Lower leg skin (tissue), 3 donors: ENCODE measurements at regions not wholly inside any gene's neighbourhood (a gene's known extent, or its start where the extent isn't known, plus 50 kb on each side); places are given as distances from the start of the nearest gene placed in this dataset.

ENCODE experiments used
- POLR2A ChIP-seq, 2 donors: fragments of 450-650 bp; IDR thresholded peaks; one replicate each; pipeline ENCODE4 v1.6.1; 2016 to 2017; ENCODE audit warnings: antibody characterized with exemption in 2 of 2, mild to moderate bottlenecking in 1 of 2, moderate library complexity in 1 of 2
- TF ChIP-seq, protein P1 (sequence below), 3 donors: fragments of 450-650 bp; IDR thresholded peaks; one replicate each; pipeline ENCODE4 v1.5.1; 2016; ENCODE audit warnings: antibody characterized with exemption in 3 of 3, mild to moderate bottlenecking in 3 of 3, moderate library complexity in 2 of 3

DNA sequence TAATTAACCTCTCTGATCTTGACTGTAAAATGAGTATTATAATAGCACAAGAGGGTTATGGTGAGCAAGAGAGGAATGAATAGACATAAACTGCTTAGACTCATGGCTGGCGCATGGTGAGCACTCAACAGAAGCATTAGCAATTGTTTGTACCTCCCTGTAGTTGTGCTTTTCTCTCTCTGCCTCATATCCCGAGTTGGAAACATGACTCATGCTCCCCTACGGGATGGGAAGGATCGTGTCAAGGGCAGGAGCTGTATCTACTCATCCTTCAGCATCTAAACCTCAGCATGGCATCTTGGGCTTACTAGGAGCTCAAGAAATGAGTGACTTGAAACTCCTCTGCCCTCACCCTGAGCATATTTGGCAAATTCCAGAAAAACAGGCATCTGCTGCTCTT, 299.6 kb downstream of the MAP2K4 start:
- no peak for TF ChIP-seq POLR2A (IDR thresholded peaks at IDR 0.05)
- TF ChIP-seq, protein P1, sequence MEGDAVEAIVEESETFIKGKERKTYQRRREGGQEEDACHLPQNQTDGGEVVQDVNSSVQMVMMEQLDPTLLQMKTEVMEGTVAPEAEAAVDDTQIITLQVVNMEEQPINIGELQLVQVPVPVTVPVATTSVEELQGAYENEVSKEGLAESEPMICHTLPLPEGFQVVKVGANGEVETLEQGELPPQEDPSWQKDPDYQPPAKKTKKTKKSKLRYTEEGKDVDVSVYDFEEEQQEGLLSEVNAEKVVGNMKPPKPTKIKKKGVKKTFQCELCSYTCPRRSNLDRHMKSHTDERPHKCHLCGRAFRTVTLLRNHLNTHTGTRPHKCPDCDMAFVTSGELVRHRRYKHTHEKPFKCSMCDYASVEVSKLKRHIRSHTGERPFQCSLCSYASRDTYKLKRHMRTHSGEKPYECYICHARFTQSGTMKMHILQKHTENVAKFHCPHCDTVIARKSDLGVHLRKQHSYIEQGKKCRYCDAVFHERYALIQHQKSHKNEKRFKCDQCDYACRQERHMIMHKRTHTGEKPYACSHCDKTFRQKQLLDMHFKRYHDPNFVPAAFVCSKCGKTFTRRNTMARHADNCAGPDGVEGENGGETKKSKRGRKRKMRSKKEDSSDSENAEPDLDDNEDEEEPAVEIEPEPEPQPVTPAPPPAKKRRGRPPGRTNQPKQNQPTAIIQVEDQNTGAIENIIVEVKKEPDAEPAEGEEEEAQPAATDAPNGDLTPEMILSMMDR (IDR thresholded peaks at IDR 0.05), result no peak
